Neural progenitor cell (in vitro differentiated cells): ENCODE measurements at regions not wholly inside any gene's neighbourhood (a gene's known extent, or its start where the extent isn't known, plus 50 kb on each side); places are given as distances from the start of the nearest gene placed in this dataset.

Experiments used
- CTCF ChIP-seq: fragments of 200-600 bp; sonication (generic); IDR thresholded peaks from 2 replicates; pipeline ENCODE4 v1.5.1; 2017; ENCODE audit warnings: antibody characterized with exemption, mild to moderate bottlenecking
- EZH2 ChIP-seq: fragments of 200-600 bp; sonication (generic); IDR thresholded peaks from 2 replicates; pipeline ENCODE4 v1.6.1; 2017; ENCODE audit warnings: antibody characterized with exemption, mild to moderate bottlenecking, moderate library complexity
- EZH2phosphoT487 ChIP-seq: fragments of 200-600 bp; sonication (generic); IDR thresholded peaks from 2 replicates; pipeline ENCODE4 v1.6.1; 2017; ENCODE audit warnings: antibody characterized with exemption

- no peak for TF ChIP-seq CTCF
- TF ChIP-seq EZH2phosphoT487 = no peak
- no peak for TF ChIP-seq EZH2
These were observed 252.8 kb upstream of the PMFBP1 start for GRCh38 chr16:72424757-72425156.
